ENCODE measurements at regions not wholly inside any gene's neighbourhood (a gene's known extent, or its start where the extent isn't known, plus 50 kb on each side); places are given as distances from the start of the nearest gene placed in this dataset.

GRCh38 chr13:110973007-110973700, 58.3 kb upstream of the ANKRD10 start:
- Histone ChIP-seq H4K20me1 (replicated peaks in 1 of 2; ENCODE audit: control insufficient read depth in 1 of 2, insufficient read depth in 2 of 2, low read length in 2 of 2) (no peaks in the 10 kb centered on the region), H3K14ac (ENCODE audit: insufficient read length) (no peak overlapping the region), H3K56ac (replicated peaks; ENCODE audit: insufficient read length, low read depth, low read length) (no peak overlapping the region), H3K4me3 (ENCODE audit: extremely low read depth in 1 of 4, insufficient read depth in 2 of 4, low read depth in 3 of 4, low read length in 4 of 4) (no peak overlapping the region), H3K9me3 (ENCODE audit: insufficient read depth in 2 of 2, low read depth in 1 of 2, low read length in 1 of 2) (no peaks in the 10 kb centered on the region), H3K36me3 (ENCODE audit: control insufficient read depth in 2 of 4, insufficient read depth in 4 of 4, low read length in 3 of 4) (no peaks in the 10 kb centered on the region), H4K91ac (replicated peaks; ENCODE audit: insufficient read length, low read length) (no peak overlapping the region), H3K23ac (ENCODE audit: insufficient read length) (no peak overlapping the region), H3K27ac (ENCODE audit: low read depth, low read length) (no peak overlapping the region), H3K4me1 (replicated peaks in 1 of 4; ENCODE audit: control insufficient read depth in 3 of 4, insufficient read depth in 4 of 4, low read length in 3 of 4) (no peaks in the 10 kb centered on the region), H2AFZ (ENCODE audit: low read length) (no peak overlapping the region), H2BK12ac (ENCODE audit: low read depth, low read length) (no peak overlapping the region), H3K4ac (replicated peaks; ENCODE audit: insufficient read length, low read depth, low read length) (no peak overlapping the region), H3K9ac (replicated peaks in 1 of 4; ENCODE audit: extremely low read depth in 1 of 4, low read depth in 3 of 4, low read length in 3 of 4) (no peak overlapping the region), H3K18ac (ENCODE audit: extremely low read depth, low read length) (no peak overlapping the region), H3K79me1 (ENCODE audit: low read depth, low read length) (no peaks in the 10 kb centered on the region), H2BK5ac (ENCODE audit: low read depth, low read length) (no peak overlapping the region), H3K23me2 (ENCODE audit: low read depth, low read length) (no peaks in the 10 kb centered on the region), H2BK120ac (replicated peaks; ENCODE audit: low read depth, low read length) (no peak overlapping the region), H2BK15ac (ENCODE audit: low read length) (no peak overlapping the region), H4K5ac (ENCODE audit: insufficient read length, low read depth, low read length) (no peak overlapping the region), H4K8ac (ENCODE audit: extremely low read depth, insufficient read depth, low read length) (no peak overlapping the region), H2BK20ac (ENCODE audit: low read length) (no peak overlapping the region), H2AK5ac (ENCODE audit: low read depth, low read length) (no peak overlapping the region), H3K4me2 (ENCODE audit: insufficient read depth in 1 of 2, low read depth in 2 of 2, low read length in 2 of 2) (no peak overlapping the region), H3K27me3 (replicated peaks in 1 of 4; ENCODE audit: control insufficient read depth in 3 of 4, extremely low read depth in 1 of 4, insufficient read depth in 3 of 4, low read length in 3 of 4) (no peaks in the 10 kb centered on the region), H3K79me2 (ENCODE audit: control insufficient read depth in 1 of 2, insufficient read depth in 2 of 2, low read length in 2 of 2) (no peaks in the 10 kb centered on the region)
- ChIA-PET CTCF (ENCODE audit: partially characterized antibody) (no interaction called here), POLR2A (ENCODE audit: partially characterized antibody) (no interaction called here)
- no peak for FAIRE-seq
- 71% methylated on average over 1 of the region's 1 CpG; no CpG with 5 or more reads in 1 of the 2 experiments for WGBS, 2 experiments (ENCODE audit: extremely low coverage in 1 of 2, insufficient coverage in 1 of 2, insufficient read length in 1 of 2, insufficient replicate concordance in 2 of 2, low coverage in 1 of 2, low lambda C conversion rate in 2 of 2, missing lambda C conversion rate in 1 of 2)
- DNase-seq (ENCODE audit: low read depth in 1 of 2, low spot score in 2 of 2), result no peak
- TF ChIP-seq GABPA (IDR thresholded peaks at IDR 0.05; ENCODE audit: borderline replicate concordance, insufficient read depth, low read length), result no peak
- no peak for TF ChIP-seq KDM5A (IDR thresholded peaks at IDR 0.05; ENCODE audit: low read length)
- TF ChIP-seq SIX5 (IDR thresholded peaks at IDR 0.05; ENCODE audit: low read depth, low read length), result no peak
- TF ChIP-seq KDM4A (IDR thresholded peaks at IDR 0.05; ENCODE audit: low read depth, low read length, severe bottlenecking), result no peak
- TF ChIP-seq RXRA (IDR thresholded peaks at IDR 0.05; ENCODE audit: insufficient read depth, low read depth, low read length), result no peak
- no peak for TF ChIP-seq RNF2 (IDR thresholded peaks at IDR 0.05; ENCODE audit: borderline replicate concordance, low read depth, low read length, missing control alignments, poor library complexity, severe bottlenecking)
- no peak for TF ChIP-seq SP1 (IDR thresholded peaks at IDR 0.05; ENCODE audit: low read depth, low read length)
- TF ChIP-seq HDAC6 (IDR thresholded peaks at IDR 0.05; ENCODE audit: low read depth, low read length), result no peak
- TF ChIP-seq EZH2 (IDR thresholded peaks at IDR 0.05; ENCODE audit: low read depth, low read length, severe bottlenecking), result no peak
- no peak for TF ChIP-seq HDAC2 (IDR thresholded peaks at IDR 0.05; ENCODE audit: borderline replicate concordance in 1 of 2, low read depth in 2 of 2, low read length in 2 of 2)
- TF ChIP-seq, protein P1, sequence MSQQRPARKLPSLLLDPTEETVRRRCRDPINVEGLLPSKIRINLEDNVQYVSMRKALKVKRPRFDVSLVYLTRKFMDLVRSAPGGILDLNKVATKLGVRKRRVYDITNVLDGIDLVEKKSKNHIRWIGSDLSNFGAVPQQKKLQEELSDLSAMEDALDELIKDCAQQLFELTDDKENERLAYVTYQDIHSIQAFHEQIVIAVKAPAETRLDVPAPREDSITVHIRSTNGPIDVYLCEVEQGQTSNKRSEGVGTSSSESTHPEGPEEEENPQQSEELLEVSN (IDR thresholded peaks at IDR 0.05), result no peak
- no peak for TF ChIP-seq CHD1 (IDR thresholded peaks at IDR 0.05; ENCODE audit: low read depth, low read length)
- TF ChIP-seq POLR2A (IDR thresholded peaks at IDR 0.05; ENCODE audit: control extremely low read depth in 1 of 2, low read depth in 2 of 2, low read length in 2 of 2), result no peak

All from H1 (cell line).